ENCODE measurements at regions not wholly inside any gene's neighbourhood (a gene's known extent, or its start where the extent isn't known, plus 50 kb on each side); places are given as distances from the start of the nearest gene placed in this dataset.
"Not testable (repeated sequence)": the region's sequence is repeated elsewhere in the genome, so short reads cannot be mapped to it uniquely, and the experiment has no call there.

DNA sequence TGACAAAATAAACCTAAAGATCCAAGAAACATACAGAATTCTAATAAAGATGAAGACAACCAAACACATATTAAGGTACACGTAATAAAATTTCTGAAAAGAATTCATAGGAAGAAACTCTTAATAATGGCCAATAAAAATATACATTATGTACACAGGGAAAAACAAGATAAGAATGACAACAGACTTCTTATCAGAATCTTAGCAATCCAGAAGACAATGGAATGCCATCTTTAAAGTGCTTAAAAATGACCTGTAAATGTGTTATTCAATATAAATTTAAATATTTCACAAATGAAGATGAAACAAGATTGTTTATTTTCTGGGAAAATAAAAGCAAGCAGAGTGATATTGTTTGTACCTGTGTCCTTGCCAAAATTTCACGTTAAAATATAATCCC, 530.4 kb upstream of the PTBP2 start:
- no peaks in the 10 kb centered on the region for H3K36me3 ChIP-seq (ENCODE audit: control insufficient read depth, insufficient read depth, low read length)
- H3K27ac ChIP-seq (ENCODE audit: insufficient read depth, low read depth, low read length, poor library complexity, severe bottlenecking): no peak overlapping the region
- WGBS, 2 experiments: 92 to 95% methylated on average over 1 of the region's 2 CpGs
- H3K9me3 ChIP-seq (ENCODE audit: control insufficient read depth, low read length): no peaks in the 10 kb centered on the region
- no peak overlapping the region for H3K4me3 ChIP-seq (ENCODE audit: insufficient read depth, low read depth, low read length)
- H3K4me1 ChIP-seq (ENCODE audit: control insufficient read depth, insufficient read depth, low read length): no peaks in the 10 kb centered on the region
- no peaks in the 10 kb centered on the region for H3K27me3 ChIP-seq (ENCODE audit: control insufficient read depth, insufficient read depth, low read length, poor library complexity, severe bottlenecking)

DNA sequence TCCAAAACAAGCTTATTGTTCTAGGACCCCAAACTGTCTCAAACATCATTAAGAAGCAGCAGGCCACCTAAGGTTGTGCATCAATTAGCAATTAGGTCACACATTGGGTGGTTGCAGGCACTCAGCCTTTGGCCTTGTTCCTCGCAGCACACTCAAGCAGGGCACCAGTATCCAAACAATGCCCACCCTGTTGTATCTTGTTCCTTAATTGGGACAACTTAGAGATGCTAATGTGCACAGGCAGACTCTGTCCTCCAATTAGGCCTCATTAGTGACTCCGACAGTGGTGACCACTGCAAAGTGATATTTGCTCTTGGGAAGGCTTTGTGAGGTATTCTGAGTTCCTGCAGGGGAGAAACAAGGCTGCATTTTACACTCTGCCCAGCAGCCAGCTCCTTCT, 515.1 kb upstream of the PTBP2 start:
- Histone ChIP-seq H3K27me3 (ENCODE audit: control insufficient read depth, insufficient read depth, low read length, poor library complexity, severe bottlenecking) (no peaks in the 10 kb centered on the region), H3K27ac (ENCODE audit: insufficient read depth, low read depth, low read length, poor library complexity, severe bottlenecking) (no peak overlapping the region), H3K36me3 (ENCODE audit: control insufficient read depth, insufficient read depth, low read length) (no peaks in the 10 kb centered on the region), H3K9me3 (ENCODE audit: control insufficient read depth, low read length) (no peaks in the 10 kb centered on the region), H3K4me3 (ENCODE audit: insufficient read depth, low read depth, low read length) (no peak overlapping the region), H3K4me1 (ENCODE audit: control insufficient read depth, insufficient read depth, low read length) (no peaks in the 10 kb centered on the region)
- 23 to 25% methylated on average over 2 of the region's 2 CpGs for WGBS, 2 experiments

DNA sequence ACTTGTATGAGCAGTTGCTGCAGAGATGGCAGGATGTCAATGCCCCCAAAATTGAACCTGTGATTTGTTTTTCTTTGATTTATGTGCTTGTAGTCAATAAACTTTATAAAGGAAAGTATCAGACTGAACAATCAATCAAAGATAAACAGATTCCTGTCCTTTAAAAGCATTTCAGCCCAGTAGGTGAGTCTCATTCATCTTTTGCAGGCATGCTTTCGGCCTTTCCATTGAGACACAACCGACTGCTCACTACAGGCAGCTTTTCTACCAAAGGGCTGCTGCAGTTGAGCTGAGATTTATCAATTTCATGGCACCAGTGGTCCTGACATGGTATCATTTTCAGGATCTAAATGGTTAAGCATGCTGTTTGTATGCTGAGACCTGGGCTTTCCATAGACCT, 513.6 kb upstream of the PTBP2 start:
- Histone ChIP-seq H3K4me1 (ENCODE audit: control insufficient read depth, insufficient read depth, low read length) (no peaks in the 10 kb centered on the region), H3K9me3 (ENCODE audit: control insufficient read depth, low read length) (no peaks in the 10 kb centered on the region), H3K4me3 (ENCODE audit: insufficient read depth, low read depth, low read length) (no peak overlapping the region), H3K36me3 (ENCODE audit: control insufficient read depth, insufficient read depth, low read length) (no peaks in the 10 kb centered on the region), H3K27ac (ENCODE audit: insufficient read depth, low read depth, low read length, poor library complexity, severe bottlenecking) (no peak overlapping the region), H3K27me3 (ENCODE audit: control insufficient read depth, insufficient read depth, low read length, poor library complexity, severe bottlenecking) (no peaks in the 10 kb centered on the region)
- WGBS, 2 experiments: 85 to 96% methylated on average over 2 of the region's 2 CpGs

DNA sequence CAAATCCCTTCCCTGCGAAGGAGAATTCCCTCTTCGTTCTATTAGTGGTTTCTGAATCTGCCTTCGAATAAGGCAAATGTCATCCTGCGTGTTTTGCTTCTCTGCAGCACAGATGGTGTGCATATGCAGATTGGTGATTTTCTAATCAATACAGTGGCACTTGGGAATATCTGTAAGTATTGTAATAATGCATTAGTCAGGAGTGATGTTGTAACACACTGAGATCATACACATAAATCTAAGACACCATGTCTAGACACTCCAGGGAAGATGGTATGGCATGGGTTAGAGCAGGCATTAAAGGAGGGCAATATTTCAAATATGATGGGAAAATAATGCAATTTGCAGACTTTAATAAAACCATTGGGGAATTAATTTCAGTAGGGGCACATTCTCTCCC, 513.2 kb upstream of the PTBP2 start:
- H3K36me3 ChIP-seq (ENCODE audit: control insufficient read depth, insufficient read depth, low read length): no peaks in the 10 kb centered on the region
- H3K27ac ChIP-seq (ENCODE audit: insufficient read depth, low read depth, low read length, poor library complexity, severe bottlenecking): no peak overlapping the region
- H3K9me3 ChIP-seq (ENCODE audit: control insufficient read depth, low read length): no peaks in the 10 kb centered on the region
- no peaks in the 10 kb centered on the region for H3K27me3 ChIP-seq (ENCODE audit: control insufficient read depth, insufficient read depth, low read length, poor library complexity, severe bottlenecking)
- WGBS, 2 experiments: 95 to 97% methylated on average over 4 of the region's 4 CpGs
- no peak overlapping the region for H3K4me3 ChIP-seq (ENCODE audit: insufficient read depth, low read depth, low read length)
- no peaks in the 10 kb centered on the region for H3K4me1 ChIP-seq (ENCODE audit: control insufficient read depth, insufficient read depth, low read length)

DNA sequence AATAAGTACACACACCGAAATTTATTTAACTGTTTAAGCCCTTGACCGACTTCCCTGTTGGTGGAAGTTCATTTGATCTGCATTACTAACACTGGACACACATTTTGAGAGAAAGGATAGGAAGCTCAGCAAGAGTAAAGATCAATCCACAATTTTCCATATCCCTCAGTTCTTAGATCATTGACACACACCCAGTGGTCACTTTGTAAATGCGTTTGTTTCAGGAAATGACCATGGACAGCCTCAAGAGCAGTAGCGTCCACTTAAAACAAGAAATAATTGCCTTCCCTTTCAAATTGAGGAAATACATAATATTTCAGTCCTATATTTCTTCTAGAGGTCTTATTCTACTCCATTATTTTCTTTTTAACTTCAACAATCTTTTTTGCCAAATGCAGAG, 511.5 kb upstream of the PTBP2 start:
- 92 to 98% methylated on average over 4 of the region's 4 CpGs for WGBS, 2 experiments
- H3K4me3 ChIP-seq (ENCODE audit: insufficient read depth, low read depth, low read length): no peak overlapping the region
- no peaks in the 10 kb centered on the region for H3K27me3 ChIP-seq (ENCODE audit: control insufficient read depth, insufficient read depth, low read length, poor library complexity, severe bottlenecking)
- no peaks in the 10 kb centered on the region for H3K36me3 ChIP-seq (ENCODE audit: control insufficient read depth, insufficient read depth, low read length)
- H3K9me3 ChIP-seq (ENCODE audit: control insufficient read depth, low read length): no peaks in the 10 kb centered on the region
- no peaks in the 10 kb centered on the region for H3K4me1 ChIP-seq (ENCODE audit: control insufficient read depth, insufficient read depth, low read length)
- H3K27ac ChIP-seq (ENCODE audit: insufficient read depth, low read depth, low read length, poor library complexity, severe bottlenecking): no peak overlapping the region

DNA sequence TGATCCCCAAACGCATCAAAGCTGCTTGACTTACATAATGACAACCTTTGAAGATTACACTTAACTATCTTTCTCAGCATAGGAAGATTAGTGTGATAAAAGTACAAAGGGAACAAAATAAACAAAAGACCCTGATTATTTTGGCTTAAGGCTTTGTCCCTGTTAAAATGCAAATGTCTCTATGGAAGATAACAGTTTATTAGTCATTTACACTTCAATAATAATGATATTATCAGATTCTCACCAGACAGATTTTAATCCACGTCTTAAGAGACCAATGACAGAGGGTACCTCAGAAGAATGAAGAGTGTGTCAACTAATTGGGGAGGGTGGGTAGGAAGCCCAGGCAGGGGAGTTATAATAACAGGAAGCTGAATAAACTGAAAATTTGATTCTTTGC, 510.4 kb upstream of the PTBP2 start:
- Histone ChIP-seq H3K4me3 (ENCODE audit: insufficient read depth, low read depth, low read length) (no peak overlapping the region), H3K27me3 (ENCODE audit: control insufficient read depth, insufficient read depth, low read length, poor library complexity, severe bottlenecking) (no peaks in the 10 kb centered on the region), H3K4me1 (ENCODE audit: control insufficient read depth, insufficient read depth, low read length) (no peaks in the 10 kb centered on the region), H3K36me3 (ENCODE audit: control insufficient read depth, insufficient read depth, low read length) (no peaks in the 10 kb centered on the region), H3K9me3 (ENCODE audit: control insufficient read depth, low read length) (no peaks in the 10 kb centered on the region), H3K27ac (ENCODE audit: insufficient read depth, low read depth, low read length, poor library complexity, severe bottlenecking) (no peak overlapping the region)
- WGBS, 2 experiments: 86 to 100% methylated on average over 1 of the region's 2 CpGs

DNA sequence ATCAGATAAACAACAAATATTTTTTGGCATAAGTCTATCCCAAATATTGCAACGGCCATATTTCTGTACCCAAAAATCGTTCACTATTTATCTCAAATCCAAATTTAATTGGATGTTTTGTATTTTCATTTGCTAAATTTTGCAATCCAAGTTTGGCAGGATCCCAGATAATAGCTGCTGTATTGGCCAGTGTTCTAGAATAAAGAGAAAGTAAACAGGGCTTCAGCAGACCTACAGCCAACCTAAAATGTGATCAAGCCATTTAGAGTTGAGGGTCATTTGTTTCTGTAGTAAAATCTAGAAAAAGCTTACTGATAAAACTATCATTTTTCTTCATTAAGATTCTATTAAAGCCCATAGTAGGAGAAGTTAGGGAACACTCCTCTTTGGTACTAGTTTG, 506.6 kb upstream of the PTBP2 start:
- H3K4me1 ChIP-seq (ENCODE audit: control insufficient read depth, insufficient read depth, low read length): no peaks in the 10 kb centered on the region
- H3K27me3 ChIP-seq (ENCODE audit: control insufficient read depth, insufficient read depth, low read length, poor library complexity, severe bottlenecking): no peaks in the 10 kb centered on the region
- no peak overlapping the region for H3K4me3 ChIP-seq (ENCODE audit: insufficient read depth, low read depth, low read length)
- H3K36me3 ChIP-seq (ENCODE audit: control insufficient read depth, insufficient read depth, low read length): no peaks in the 10 kb centered on the region
- H3K27ac ChIP-seq (ENCODE audit: insufficient read depth, low read depth, low read length, poor library complexity, severe bottlenecking): no peak overlapping the region
- 92 to 100% methylated on average over 2 of the region's 2 CpGs for WGBS, 2 experiments
- no peaks in the 10 kb centered on the region for H3K9me3 ChIP-seq (ENCODE audit: control insufficient read depth, low read length)

DNA sequence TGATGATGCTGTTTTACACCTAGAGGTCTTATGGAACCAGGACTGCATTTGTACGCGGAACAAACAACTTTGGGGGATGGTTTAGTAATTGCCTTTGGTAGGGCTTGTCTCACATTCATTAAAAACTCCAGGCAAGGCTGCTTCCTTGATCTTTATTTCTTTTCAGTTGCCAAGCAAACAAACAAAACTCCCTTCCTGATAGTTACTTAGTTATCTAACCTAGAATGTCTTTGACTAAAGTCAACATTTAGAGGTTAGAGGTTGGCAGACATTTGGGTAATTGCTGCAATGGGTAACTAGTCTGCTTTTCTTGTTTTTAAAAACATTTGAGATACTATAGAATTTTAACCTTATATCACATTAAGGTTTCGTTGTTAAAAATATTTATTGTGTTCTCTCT, 500.9 kb upstream of the PTBP2 start:
- H3K36me3 ChIP-seq (ENCODE audit: control insufficient read depth, insufficient read depth, low read length): no peaks in the 10 kb centered on the region
- no peaks in the 10 kb centered on the region for H3K9me3 ChIP-seq (ENCODE audit: control insufficient read depth, low read length)
- H3K27ac ChIP-seq (ENCODE audit: insufficient read depth, low read depth, low read length, poor library complexity, severe bottlenecking): no peak overlapping the region
- no peaks in the 10 kb centered on the region for H3K27me3 ChIP-seq (ENCODE audit: control insufficient read depth, insufficient read depth, low read length, poor library complexity, severe bottlenecking)
- no peaks in the 10 kb centered on the region for H3K4me1 ChIP-seq (ENCODE audit: control insufficient read depth, insufficient read depth, low read length)
- 89 to 95% methylated on average over 2 of the region's 3 CpGs for WGBS, 2 experiments
- H3K4me3 ChIP-seq (ENCODE audit: insufficient read depth, low read depth, low read length): no peak overlapping the region

DNA sequence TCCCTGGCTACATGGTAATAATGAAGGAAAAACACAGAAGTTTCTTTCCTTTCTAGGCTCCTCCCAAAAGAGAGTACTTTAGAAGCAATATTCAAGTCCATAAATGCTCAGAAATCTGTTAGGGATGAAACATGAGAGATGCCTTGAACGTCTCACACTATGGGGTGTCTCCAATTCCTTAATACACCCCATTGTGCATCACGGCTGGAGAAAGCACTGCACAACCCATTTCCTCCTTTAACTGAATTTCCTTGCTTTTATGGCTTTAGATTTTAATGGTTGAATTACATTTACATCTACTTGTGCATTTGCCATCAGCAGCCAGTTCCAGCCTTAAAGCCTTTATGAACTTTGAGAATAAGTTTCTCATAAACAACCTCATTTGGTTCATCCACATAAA, 498.9 kb upstream of the PTBP2 start:
- 75 to 82% methylated on average over 2 of the region's 2 CpGs for WGBS, 2 experiments
- Histone ChIP-seq H3K36me3 (ENCODE audit: control insufficient read depth, insufficient read depth, low read length) (no peaks in the 10 kb centered on the region), H3K9me3 (ENCODE audit: control insufficient read depth, low read length) (no peaks in the 10 kb centered on the region), H3K27ac (ENCODE audit: insufficient read depth, low read depth, low read length, poor library complexity, severe bottlenecking) (no peak overlapping the region), H3K4me3 (ENCODE audit: insufficient read depth, low read depth, low read length) (no peak overlapping the region), H3K27me3 (ENCODE audit: control insufficient read depth, insufficient read depth, low read length, poor library complexity, severe bottlenecking) (no peaks in the 10 kb centered on the region), H3K4me1 (ENCODE audit: control insufficient read depth, insufficient read depth, low read length) (no peaks in the 10 kb centered on the region)

DNA sequence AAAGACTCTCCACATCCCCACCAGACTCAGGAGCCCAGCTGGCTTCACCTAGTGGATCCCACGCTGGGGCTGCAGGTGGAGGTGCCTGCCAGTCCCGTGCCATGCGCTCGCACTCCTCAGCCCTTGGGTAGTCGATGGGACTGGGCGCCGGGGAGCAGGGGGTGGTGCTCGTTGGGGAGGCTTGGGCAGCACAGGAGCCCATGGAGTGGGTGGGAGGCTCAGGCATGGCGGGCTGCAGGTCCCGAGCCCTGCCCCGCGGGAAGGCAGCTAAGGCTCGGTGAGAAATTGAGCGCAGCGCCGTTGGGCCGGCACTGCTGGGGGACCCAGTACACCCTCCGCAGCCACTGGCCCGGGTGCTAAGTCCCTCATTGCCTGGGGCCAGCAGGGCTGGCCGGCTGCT, 497.4 kb upstream of the PTBP2 start:
- not testable (repeated sequence) for H3K27ac ChIP-seq (ENCODE audit: insufficient read depth, low read depth, low read length, poor library complexity, severe bottlenecking); H3K4me3 ChIP-seq (ENCODE audit: insufficient read depth, low read depth, low read length); H3K36me3 ChIP-seq (ENCODE audit: control insufficient read depth, insufficient read depth, low read length); H3K9me3 ChIP-seq (ENCODE audit: control insufficient read depth, low read length); H3K4me1 ChIP-seq (ENCODE audit: control insufficient read depth, insufficient read depth, low read length); H3K27me3 ChIP-seq (ENCODE audit: control insufficient read depth, insufficient read depth, low read length, poor library complexity, severe bottlenecking)
- 97 to 98% methylated on average over 20 of the region's 20 CpGs for WGBS, 2 experiments

DNA sequence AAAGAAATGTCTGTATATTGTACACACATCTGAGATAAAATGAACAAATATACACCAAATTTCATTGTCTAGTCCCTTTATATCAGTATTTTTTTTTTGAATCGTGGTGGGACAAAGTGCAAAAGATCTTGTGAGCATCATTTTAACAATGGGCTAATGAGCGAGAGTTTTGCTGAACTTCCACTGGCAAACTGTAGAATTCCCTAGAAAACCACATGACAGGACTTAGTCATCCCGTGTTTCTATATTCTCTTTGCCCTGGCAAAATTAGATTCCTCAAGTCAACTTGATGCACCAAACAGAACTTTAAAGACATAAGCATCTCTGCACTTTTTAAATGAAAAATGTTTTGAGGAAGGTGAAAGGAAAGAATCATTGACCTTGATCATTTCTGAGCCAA, 488.2 kb upstream of the PTBP2 start:
- Histone ChIP-seq H3K9me3 (ENCODE audit: control insufficient read depth, low read length) (no peaks in the 10 kb centered on the region), H3K4me1 (ENCODE audit: control insufficient read depth, insufficient read depth, low read length) (no peaks in the 10 kb centered on the region), H3K36me3 (ENCODE audit: control insufficient read depth, insufficient read depth, low read length) (no peaks in the 10 kb centered on the region), H3K27ac (ENCODE audit: insufficient read depth, low read depth, low read length, poor library complexity, severe bottlenecking) (no peak overlapping the region), H3K4me3 (ENCODE audit: insufficient read depth, low read depth, low read length) (no peak overlapping the region), H3K27me3 (ENCODE audit: control insufficient read depth, insufficient read depth, low read length, poor library complexity, severe bottlenecking) (no peaks in the 10 kb centered on the region)
- WGBS, 2 experiments: 91 to 100% methylated on average over 3 of the region's 3 CpGs

All from ectodermal cell (in vitro differentiated cells).